ENCODE measurements at regions not wholly inside any gene's neighbourhood (a gene's known extent, or its start where the extent isn't known, plus 50 kb on each side); places are given as distances from the start of the nearest gene placed in this dataset.

DNA sequence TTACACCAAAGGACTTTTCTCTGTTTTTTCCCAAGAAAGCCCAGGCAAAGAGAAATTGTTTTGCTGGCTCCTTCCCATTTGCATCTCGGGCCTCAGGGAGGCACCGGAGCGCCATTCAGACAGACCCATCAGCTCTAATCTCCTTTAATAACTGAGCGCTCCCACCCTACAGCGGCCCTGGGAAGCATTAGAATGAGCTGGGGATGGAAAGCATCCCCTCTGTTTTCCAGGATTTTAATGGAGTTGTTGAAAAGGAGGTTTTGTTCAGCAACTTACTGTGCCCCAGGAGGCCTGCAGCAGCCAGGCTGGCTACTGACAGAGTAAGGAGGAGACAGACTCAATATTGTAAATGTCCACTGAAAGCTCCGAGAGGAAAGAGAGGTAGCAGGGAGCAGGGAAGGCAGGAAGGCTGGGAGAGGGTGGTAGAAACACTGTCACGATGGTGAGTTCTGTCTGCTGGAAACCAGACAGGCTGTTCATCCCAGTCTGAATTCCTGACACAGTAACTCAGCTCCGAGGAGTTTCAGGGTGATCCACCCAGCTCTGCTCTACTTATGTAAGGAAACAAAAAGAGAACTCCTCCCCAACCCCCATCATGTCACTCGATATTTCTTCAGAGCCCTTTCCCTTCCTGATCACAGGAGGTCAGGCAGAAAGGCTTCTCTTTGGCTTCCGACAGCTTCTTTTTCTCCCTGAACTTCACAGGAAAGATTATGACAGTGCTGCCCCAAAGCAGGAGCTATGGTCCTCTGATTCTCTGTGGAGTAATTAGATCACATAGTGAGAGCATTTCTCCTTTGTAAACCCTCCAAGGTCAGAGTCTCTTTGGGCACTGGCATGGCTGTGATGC, 62.5 kb upstream of the TMEM132D start:
- DNase-seq (no peak), ATAC-seq (no peak)
- Histone ChIP-seq H3K9me3 (no peaks in the 10 kb centered on the region), H3K4me1 (no peaks in the 10 kb centered on the region), H3K27me3 (ENCODE audit: insufficient read depth in 3 of 3, low read length in 2 of 3) (no peaks in the 10 kb centered on the region), H3K27ac (no peak overlapping the region), H3K4me3 (no peak overlapping the region), H3K36me3 (ENCODE audit: insufficient read depth in 1 of 2, low read depth in 1 of 2) (no peaks in the 10 kb centered on the region)
- intact Hi-C loops (cut with DNase I), result no loop called here
- 36 to 40% (median 38%) methylated on average over 10 of the region's 10 CpGs for WGBS, 3 donors
- TF ChIP-seq, protein P1, sequence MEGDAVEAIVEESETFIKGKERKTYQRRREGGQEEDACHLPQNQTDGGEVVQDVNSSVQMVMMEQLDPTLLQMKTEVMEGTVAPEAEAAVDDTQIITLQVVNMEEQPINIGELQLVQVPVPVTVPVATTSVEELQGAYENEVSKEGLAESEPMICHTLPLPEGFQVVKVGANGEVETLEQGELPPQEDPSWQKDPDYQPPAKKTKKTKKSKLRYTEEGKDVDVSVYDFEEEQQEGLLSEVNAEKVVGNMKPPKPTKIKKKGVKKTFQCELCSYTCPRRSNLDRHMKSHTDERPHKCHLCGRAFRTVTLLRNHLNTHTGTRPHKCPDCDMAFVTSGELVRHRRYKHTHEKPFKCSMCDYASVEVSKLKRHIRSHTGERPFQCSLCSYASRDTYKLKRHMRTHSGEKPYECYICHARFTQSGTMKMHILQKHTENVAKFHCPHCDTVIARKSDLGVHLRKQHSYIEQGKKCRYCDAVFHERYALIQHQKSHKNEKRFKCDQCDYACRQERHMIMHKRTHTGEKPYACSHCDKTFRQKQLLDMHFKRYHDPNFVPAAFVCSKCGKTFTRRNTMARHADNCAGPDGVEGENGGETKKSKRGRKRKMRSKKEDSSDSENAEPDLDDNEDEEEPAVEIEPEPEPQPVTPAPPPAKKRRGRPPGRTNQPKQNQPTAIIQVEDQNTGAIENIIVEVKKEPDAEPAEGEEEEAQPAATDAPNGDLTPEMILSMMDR (IDR thresholded peaks at IDR 0.05), result no peak

DNA sequence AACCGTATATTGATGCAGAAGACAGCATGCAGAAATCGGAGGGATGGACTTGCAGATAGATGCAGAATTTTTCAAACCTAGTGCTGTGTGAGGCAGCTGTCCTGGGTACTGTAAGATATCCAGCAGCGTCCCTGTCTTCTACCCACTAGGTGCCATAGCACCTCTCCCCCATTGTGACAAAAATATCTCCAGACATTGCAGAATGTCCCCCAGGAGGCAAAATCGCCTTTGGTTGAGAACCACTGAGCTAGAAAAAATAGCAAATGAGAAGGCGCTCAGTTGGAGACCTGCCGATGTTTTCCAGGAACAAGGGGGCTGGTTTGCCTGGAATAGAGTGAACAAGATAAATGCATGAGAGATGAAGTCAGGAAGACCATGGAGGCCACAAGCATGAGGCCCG, 67.9 kb upstream of the TMEM132D start:
- H3K27me3 ChIP-seq (ENCODE audit: insufficient read depth in 3 of 3, low read length in 2 of 3), result no peaks in the 10 kb centered on the region
- intact Hi-C loops (cut with DNase I), result no loop called here

DNA sequence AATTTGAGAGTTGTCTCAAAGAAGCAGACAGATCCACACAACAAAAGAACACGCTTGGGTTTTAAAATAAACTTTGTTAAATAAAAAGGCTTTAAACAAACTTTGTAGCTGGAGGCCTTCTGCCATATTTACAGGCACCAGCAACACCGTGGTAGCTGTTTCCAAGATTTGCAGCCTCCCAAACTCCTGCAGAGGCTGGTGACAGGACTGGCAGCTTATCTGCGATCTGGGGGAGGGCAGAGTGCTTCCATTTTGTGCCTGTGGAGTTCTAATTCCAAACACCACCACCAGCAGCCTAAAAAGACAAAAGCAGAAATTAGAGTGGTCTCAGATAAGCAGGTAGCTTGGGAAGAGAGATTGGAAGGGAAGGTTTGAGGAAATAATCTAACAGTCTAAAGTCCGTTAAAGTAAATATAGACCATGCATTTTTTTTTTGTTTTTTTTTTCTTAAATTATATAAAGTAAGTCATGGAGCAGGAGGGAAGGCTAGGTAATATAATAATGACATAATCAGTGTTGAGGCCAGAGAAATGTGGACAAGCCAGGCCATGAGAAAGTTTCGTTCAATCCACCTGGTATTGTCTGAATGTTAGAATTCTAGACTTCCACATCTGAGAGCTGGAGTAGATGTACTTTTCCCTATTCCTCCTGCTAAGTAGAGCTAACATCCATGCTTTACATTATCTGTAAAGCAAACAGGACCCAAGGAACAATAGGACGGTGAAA, 69.6 kb upstream of the TMEM132D start:
- Histone ChIP-seq H3K27ac (no peak overlapping the region), H3K27me3 (ENCODE audit: insufficient read depth in 3 of 3, low read length in 2 of 3) (no peaks in the 10 kb centered on the region), H3K4me1 (no peaks in the 10 kb centered on the region), H3K36me3 (ENCODE audit: insufficient read depth in 1 of 2, low read depth in 1 of 2) (no peaks in the 10 kb centered on the region), H3K4me3 (no peak overlapping the region), H3K9me3 (no peaks in the 10 kb centered on the region)
- DNase-seq (no peak), ATAC-seq (no peak)
- TF ChIP-seq, protein P1 (IDR thresholded peaks at IDR 0.05), result no peak
- intact Hi-C loops (cut with DNase I), result no loop called here
- 74 to 81% (median 76%) methylated on average over 6 of the region's 6 CpGs for WGBS, 3 donors

More for the DNA sequence above, 67.9 kb upstream of the TMEM132D start:
- no peaks in the 10 kb centered on the region for H3K4me1 ChIP-seq
- H3K9me3 ChIP-seq, result no peaks in the 10 kb centered on the region
- H3K36me3 ChIP-seq (ENCODE audit: insufficient read depth in 1 of 2, low read depth in 1 of 2), result no peaks in the 10 kb centered on the region
- H3K27ac ChIP-seq, result no peak overlapping the region
- TF ChIP-seq, protein P1 (IDR thresholded peaks at IDR 0.05), result no peak
- whole genome bisulfite sequencing, 3 donors, result 76 to 81% (median 77%) methylated on average over 7 of the region's 7 CpGs
- H3K4me3 ChIP-seq, result no peak overlapping the region
- ATAC-seq, result no peak
- DNase-seq, result no peak

DNA sequence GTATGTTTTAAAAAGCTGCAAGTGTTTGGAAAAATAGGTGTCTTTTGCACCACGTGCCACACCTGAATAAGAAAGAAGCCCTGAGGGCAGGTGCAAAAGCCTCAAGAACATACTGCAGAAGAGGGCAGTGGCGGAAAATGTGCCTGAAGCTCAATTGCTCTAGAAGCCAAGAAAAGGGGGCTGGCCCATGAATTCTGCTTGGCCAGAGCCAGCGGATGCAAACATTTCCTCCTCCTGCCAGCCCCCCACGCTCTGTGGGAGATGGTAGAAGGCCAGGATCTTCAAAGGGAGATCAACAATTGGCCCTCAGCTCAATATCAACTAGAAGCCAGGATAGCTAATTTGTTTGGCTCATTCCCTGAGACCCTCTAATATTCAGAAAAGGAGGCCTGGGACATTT, 80.3 kb upstream of the TMEM132D start:
- Histone ChIP-seq H3K4me3 (no peak overlapping the region), H3K27me3 (ENCODE audit: insufficient read depth in 3 of 3, low read length in 2 of 3) (peaks cover 0 to 2% (median 0%) of the 10 kb centered on the region in 3 donors), H3K9me3 (peaks cover 3% of the 10 kb centered on the region), H3K4me1 (no peaks in the 10 kb centered on the region), H3K36me3 (ENCODE audit: insufficient read depth in 1 of 2, low read depth in 1 of 2) (no peaks in the 10 kb centered on the region), H3K27ac (no peak overlapping the region)
- intact Hi-C loops (cut with DNase I), result no loop called here
- DNase-seq (no peak), ATAC-seq (no peak)
- WGBS, 3 donors, result 34 to 40% (median 40%) methylated on average over 4 of the region's 4 CpGs
- TF ChIP-seq, protein P1 (IDR thresholded peaks at IDR 0.05), result no peak

Data from psoas muscle (tissue), 7 donors.